Loucy (cell line): ENCODE measurements at regions not wholly inside any gene's neighbourhood (a gene's known extent, or its start where the extent isn't known, plus 50 kb on each side); places are given as distances from the start of the nearest gene placed in this dataset.

ENCODE experiments used
- EZH2phosphoT487 ChIP-seq: fragments of 200-600 bp; IDR thresholded peaks from 2 replicates; pipeline ENCODE4 v1.6.1; 2018; ENCODE audit warnings: antibody characterized with exemption, mild to moderate bottlenecking, moderate library complexity, borderline replicate concordance
- TF ChIP-seq, protein P1 (sequence below): fragments of 200-600 bp; sonication (generic); conservative IDR thresholded peaks from 2 replicates; pipeline ENCODE4 v1.5.1; 2014; ENCODE audit warnings: mild to moderate bottlenecking, antibody characterized with exemption, low read length

DNA sequence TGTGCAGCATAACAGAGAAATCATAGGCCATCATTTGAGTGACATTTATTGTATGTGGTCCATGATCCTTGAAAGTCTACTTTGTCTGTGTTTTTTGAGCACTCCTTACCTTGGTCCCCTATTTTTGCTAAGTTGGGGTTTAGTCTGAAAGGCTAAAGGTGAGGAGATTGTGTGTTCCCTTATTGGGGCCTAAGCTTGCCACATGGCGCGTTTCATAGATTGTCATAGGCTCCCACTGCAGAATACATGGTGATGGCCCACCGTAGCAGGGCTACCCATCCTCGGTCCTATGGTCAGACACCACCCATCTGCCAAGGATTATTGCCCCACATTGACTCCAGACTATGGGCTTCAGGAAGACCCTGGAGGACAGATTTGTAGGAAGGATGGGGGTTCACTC lies 117.0 kb upstream of the ZSWIM2 start:
- TF ChIP-seq, protein P1, sequence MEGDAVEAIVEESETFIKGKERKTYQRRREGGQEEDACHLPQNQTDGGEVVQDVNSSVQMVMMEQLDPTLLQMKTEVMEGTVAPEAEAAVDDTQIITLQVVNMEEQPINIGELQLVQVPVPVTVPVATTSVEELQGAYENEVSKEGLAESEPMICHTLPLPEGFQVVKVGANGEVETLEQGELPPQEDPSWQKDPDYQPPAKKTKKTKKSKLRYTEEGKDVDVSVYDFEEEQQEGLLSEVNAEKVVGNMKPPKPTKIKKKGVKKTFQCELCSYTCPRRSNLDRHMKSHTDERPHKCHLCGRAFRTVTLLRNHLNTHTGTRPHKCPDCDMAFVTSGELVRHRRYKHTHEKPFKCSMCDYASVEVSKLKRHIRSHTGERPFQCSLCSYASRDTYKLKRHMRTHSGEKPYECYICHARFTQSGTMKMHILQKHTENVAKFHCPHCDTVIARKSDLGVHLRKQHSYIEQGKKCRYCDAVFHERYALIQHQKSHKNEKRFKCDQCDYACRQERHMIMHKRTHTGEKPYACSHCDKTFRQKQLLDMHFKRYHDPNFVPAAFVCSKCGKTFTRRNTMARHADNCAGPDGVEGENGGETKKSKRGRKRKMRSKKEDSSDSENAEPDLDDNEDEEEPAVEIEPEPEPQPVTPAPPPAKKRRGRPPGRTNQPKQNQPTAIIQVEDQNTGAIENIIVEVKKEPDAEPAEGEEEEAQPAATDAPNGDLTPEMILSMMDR, result no peak
- no peak for TF ChIP-seq EZH2phosphoT487
